GM21528 (cell line): ENCODE measurements at regions not wholly inside any gene's neighbourhood (a gene's known extent, or its start where the extent isn't known, plus 50 kb on each side); places are given as distances from the start of the nearest gene placed in this dataset.
"Not testable (repeated sequence)": the region's sequence is repeated elsewhere in the genome, so short reads cannot be mapped to it uniquely, and the experiment has no call there.

ENCODE experiments used
- ATAC-seq: cut with Tn5 transposase; IDR thresholded peaks from one replicate; pipeline ENCODE4 v1.9.1; 2021; ENCODE audit warnings: mild to moderate bottlenecking, moderate library complexity; ENCODE audit not compliant: unreplicated experiment, low FRiP score

DNA sequence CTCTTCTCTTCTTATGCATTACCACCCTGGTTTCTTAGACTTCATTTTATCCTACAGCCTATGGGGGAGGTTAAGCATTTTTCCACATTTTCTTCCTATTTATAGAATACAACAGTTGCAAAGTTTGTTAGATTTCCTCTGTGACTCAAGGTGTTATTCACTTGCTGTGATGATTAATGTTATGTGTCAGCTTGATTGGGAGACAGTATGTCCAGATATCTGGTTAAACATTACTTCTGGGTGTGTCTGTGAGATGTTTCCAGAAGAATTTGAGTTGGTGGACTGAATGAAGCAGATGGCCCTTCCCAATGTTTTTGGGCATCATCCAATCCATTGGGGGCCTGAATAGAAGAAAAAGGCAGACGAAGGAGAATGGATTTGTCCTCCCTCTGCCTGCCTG, 131.3 kb downstream of the C6orf118 start:
- ATAC-seq = no peak

DNA sequence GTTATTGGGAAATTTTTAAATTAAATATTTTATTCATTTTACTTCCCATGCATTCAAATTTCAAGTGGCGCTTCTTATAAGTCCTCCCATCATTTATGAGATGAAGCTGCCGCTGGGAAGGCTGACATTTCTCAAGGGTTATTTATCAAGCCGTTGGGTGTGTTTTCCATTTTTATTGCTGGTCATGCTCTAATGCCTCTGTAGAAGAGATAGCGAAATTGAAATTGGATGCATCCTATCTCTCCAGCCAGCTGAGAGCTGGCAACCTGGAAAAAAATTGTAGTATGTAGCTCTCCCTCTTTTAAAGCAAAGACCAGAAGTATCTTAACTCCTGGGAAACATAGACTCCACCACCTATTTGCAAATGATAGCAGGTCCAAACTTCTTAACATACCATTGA, 135.9 kb downstream of the C6orf118 start:
- no peak for ATAC-seq

DNA sequence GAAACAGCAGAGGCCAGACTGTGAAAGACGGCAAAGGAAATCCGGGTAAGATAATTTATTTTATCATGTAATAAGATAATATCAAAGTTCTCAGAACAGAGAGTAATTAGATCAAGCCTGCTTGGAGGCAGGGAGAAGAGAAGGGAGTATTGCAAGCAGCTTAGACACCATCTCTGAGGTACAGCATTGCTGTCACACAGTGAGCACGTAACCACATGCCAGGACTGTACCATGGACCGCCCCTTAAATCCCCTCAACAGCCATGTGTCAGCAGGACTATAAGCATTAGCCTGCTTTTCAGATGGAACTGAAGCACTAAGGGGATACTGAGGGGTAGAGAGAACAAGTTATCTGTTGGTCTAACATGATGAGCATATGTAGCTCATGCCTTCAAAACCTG, 141.5 kb downstream of the C6orf118 start:
- ATAC-seq = no peak

DNA sequence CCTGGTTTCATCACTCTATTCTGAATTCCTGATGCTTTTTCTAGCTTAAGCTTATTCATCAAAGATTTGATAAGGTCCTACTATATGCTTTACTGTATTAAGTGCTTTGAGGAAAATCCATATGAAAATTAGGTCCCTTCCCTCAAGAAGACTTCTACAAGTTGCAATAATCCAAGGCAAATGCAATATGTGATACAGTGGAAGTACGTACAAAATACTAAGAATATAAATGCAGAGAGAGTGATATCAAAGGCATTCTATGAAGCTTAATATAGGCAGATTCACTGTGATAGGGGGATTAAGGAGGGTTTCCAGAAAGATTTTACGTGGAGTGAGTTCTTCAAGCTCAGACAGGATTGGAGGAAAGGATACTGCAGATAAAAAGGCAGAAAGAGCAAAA, 142.1 kb downstream of the C6orf118 start:
- no peak for ATAC-seq

DNA sequence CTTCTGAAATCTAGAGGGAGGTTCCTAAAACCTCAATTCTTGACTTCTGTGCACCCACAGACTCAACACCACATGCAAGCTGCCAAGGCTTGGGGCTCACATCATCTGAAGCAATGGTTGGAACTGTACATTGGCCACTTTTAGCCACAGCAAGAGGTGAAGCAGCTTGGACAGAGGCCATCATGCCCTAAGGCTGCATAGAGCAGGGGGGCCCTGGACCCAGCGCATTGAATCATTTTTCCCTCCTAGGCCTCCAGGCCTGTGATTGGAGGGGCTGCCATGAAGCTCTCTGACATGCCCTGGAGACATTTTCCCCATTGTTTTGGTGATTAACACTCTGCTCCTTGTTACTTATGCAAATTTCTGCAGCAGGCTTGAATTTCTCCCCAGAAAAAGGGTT, 145.9 kb downstream of the C6orf118 start:
- no peak for ATAC-seq

DNA sequence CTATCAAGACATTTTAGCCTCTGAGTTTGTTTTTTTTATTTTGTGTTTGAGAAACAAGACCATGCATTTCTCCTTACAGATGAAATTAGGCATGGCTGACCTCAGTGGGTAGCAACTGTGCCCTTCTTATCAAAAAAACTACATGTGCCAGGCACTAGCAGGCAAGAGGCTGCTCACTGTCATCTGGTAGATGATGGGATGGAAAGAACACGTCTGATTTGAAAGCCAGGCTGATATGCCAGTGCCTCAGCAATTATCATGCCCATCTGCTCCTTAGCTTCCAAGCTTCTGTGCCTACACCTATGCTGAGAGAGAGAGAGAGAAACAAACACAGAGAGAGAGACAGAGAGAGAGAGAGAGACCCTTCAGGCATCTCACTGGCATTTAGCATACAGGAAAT, 149.9 kb downstream of the C6orf118 start:
- ATAC-seq = no peak

DNA sequence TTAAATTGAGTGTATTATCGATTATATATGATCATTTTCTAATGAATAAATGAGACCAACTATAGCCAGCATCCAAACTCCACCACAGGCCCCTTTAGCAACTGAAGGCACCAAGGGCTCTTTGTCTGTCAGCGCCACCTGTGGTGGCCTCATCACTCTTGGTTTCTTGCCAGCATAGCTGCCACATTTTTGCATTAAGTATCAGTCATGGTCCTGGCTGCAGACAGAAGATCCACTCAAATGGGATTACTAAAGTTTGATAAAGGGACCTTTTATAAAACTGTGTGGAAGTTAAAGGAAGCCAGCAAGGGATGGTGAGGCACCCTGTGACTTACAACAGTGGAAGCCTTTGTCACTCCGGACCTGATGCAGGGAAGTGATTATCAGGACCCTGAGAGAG, 162.9 kb downstream of the C6orf118 start:
- ATAC-seq = no peak

DNA sequence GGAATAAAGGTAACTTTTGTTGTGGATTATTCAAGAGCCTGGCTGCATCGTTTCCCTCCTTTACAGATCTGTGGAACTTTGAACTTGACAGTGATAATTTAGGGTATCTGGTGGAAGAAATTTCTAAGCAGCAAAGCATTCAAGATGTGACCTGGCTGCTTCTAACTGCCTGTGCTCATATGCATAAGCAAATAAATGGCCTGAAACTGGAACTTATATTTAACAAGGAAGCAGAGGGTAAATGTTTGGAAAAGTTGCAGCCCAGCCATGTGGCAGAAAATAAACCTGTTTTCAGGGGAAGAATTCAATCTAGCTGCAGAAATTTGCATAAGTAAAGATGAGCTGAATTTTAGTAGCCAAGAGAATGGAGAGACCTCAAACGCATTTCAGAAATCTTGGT, 173.5 kb downstream of the C6orf118 start:
- no peak for ATAC-seq

DNA sequence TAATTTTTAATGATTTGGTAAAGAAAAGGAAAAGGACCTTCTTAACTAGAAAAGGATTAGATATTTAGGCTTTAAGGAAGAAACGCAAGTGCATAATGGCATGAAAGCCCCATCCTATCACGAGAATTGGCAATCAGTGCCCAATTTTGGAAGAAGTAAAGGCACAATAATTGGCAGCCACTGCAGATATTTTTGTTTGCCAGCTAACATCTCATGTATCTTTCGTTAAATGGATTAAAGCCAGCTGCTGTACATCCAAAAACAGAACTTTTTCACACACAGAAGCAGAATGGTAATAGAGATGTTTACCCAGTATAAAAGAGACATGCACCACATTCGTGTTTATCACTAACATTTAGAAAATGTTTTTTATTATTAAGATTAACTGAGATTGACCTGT, 180.3 kb downstream of the C6orf118 start:
- ATAC-seq = no peak

DNA sequence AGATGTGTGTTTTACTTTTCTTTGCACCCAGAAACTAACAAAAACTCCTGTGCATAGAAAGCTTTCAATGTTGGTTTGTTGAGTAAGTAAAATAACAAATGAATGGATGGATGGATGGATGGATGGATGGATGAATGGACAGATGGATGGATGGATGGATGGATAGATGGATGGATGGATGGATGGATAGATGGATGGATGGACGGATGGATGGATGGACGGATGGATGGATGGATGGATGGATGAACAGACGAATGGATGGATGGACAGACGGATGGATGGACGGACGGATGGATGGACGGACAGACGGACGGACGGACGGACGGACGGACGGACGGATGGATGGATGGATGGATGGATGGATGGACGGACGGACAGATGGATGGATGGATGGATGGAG, 181.7 kb downstream of the C6orf118 start:
- not testable (repeated sequence) for ATAC-seq

DNA sequence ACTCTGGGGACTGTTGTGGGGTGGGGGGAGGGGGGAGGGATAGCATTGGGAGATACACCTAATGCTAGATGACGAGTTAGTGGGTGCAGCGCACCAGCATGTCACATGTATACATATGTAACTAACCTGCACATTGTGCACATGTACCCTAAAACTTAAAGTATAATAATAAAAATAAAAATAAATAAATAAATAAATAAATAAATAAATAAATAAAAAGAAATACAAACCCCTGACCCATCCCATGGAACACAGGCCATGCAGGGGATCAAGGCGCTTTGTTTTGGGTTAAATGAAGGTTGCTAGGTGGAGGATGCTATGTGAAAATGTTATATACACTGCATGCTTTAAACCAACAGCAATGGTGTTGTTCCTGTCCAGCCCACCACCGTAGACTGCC, 184.7 kb downstream of the C6orf118 start:
- not testable (repeated sequence) for ATAC-seq

DNA sequence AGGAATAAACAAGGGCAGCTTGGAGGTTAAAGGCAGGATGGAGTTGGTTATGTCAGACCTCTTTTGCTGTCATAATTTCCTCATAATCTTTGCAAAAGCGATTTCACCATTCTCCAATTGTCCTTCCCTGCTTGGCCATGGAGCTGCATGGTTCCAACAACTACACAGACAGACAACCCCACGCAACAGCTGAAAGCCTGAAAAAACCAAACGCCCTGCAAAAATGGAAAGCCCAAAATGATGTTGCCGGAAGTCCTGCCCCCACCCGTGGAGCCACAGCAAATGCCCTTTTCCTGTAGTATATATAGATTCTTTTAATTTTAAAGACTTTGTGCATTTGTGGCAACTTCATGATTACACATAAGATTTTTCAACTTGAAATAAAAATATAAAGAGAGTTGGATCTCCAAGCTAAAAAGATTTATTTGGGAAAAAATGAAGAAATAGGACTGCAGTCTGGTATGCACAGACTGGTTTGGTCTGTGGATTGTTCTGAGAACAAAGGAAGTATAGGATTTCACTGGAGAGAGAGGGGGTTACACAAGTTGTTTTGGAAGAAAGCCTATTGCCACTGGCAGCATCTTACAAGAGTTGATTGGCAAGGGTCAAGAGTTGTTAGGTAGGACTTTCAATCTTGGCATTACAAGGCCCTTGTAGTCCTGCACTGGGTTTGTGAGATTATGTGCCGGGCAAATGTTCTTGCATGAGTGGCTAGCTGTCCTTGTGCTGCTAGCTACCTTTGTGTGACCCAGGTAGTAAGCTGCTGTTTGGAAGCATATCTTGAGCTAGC, 190.0 kb downstream of the C6orf118 start:
- ATAC-seq = no peak

DNA sequence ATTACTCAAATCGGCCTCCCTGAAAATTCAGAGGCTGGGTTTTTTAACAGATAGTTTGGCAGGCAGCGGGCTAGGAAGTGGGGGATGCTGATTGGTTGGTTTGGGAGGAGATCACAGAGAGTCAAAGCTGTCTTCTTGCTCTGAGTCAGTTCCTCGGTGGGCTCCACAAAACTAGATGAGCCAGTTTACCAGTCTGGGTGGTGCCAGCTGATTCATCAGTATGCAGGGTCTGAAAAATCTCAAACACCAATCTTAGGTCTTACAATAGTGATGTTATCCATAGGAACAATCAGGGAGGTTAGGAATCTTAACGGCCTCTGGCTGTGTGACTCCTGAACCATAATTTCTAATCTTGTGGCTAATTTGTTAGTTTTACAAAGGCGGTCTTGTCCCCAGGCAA, 190.7 kb downstream of the C6orf118 start:
- no peak for ATAC-seq

DNA sequence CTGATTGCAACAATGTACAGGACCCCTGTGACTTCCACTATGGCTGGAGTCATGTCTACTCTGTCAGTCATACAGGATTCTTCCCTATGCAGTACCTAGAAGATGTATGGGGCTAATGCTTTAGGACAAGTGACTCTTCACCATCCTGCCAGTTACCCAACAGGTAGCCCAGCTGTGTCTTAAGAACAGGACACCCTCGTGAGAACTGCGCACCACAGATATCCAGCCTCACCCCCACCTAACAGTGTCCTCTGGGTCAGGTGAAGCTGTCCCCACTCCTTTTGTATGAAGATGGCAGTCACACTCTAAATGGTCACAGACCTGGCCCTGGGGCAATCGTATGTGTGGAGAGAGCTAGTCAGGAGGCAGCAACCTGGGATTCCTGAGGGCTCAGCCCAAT, 191.6 kb downstream of the C6orf118 start:
- ATAC-seq = no peak

DNA sequence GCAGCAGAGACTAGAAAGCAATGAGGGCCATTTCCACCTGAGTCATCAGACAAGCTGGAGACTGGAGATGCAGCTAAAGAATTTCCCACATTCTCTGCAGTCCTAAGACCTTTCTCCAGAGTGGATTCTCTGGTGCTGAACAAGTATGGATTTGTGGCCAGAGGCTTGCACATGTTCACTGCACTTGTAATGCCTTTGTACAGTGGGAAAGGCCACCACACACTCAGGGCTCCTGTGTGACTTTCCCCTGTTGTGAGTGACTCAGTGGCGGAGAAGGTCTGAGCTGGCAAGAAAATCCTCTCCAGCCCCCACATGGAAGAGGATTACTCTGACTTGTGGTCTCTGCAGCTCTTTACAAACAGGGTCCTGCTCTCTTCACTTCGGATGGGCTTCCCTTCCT, 192.3 kb downstream of the C6orf118 start:
- no peak for ATAC-seq

DNA sequence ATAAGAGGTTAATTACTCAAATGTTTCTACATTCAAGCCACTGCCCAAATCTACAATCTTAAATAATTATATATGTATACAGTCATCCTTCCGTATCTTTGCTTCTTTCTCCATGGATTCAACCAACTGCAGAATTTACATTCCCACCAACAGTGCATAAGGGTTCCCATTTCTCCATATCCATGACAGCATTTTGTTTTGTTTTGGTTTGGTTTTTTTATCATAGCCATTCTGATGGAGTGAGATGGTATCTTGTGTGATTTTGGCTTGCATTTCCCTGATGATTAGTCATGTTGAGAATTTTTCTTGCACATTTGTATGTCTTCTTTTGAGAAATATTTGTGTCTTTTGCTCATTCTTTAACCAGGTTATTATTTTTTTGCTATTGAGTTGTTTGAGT, 198.5 kb downstream of the C6orf118 start:
- no peak for ATAC-seq

DNA sequence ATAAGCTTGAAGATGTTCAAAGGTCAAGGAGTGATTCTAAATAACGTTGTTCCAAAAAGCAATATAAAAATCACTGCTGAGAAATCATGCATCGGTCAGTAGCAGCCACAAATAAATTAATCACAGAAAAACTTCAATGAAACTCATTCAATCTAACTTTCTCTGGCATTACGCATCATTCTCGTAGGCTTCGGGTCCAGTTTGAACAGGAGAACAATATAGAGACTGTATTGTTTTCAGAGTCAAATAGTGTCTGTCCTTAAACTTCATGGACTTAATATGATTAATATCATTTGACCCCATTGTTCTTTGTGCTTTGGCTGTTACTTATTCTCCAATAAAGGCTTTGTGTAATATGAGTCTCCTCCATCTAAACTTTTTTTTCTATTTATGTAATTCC, 200.4 kb downstream of the C6orf118 start:
- no peak for ATAC-seq

DNA sequence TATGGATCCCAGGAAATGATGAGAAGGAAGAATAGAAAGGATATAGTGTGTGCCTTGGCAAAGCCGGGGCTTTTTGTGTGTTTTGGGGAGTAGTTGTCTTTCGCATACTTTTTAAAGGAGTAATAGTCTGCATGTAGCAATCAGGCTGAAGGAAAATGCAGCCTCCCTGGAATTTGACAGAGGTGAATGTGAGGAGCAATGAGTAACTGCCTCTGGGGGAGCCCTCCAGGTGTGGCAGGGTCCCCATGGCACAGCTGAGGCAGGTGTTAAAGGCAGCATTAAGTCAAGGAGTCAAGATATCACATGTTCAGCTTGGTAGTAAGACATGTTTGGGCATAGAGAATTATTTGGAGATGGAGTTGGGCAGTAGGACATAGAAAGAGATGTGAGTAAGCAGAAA, 203.1 kb downstream of the C6orf118 start:
- ATAC-seq = no peak

DNA sequence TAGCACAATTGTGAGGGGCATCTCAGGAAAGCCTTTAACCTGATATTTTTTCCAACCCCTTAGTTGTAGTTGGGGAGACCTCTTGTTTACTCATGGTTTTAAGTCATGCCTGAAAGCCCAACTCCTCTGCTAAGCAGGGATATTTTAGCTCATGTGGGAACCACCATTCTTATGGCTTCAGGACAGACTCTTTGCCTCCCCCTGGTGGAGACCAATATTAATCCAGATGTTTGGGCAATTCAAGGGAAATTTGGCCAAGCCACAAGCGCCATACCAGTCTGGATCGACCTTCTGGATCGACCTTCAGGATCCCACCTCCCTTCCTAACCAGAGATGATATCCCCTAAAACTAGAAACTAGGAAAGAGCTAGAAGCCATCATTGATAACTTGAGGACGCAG, 211.2 kb downstream of the C6orf118 start:
- ATAC-seq = no peak

DNA sequence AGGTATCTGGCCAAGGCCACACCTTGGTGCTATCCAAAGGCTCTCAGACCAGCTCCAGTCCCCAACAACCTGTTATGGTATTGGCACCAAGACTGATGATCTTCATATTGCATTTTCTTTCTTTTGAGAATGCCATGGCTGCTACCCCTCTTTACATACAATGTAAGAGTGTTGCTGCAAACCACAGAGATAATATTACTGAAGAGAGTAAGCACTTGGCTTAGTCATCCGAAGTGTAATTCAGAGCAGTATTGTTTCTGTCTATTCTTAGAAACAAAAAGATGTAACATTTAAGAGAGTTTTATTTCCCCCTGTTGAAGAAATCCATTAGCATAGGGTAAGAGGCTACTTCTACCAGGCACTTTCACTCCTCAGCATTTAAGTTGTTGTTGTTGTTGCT, 212.5 kb downstream of the C6orf118 start:
- ATAC-seq = no peak

DNA sequence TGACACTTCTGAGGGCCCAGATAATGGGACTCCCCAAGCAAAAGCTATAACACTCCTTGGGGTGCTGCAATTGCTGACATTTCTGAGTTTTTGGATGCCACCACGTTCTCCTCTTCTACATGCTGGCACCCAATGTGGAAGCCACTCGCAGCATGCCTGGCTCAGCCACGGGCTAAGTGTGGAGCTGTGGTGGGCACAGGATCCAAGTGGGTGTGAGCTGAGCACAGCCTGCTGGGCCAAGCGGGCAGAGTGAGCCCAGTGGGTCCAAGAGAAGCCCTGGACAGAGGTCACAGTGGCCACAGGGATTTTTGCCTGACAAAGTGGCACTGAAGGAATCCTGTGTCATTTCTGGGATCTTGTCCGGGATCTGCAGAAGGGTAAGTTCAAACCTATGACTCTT, 213.2 kb downstream of the C6orf118 start:
- no peak for ATAC-seq

DNA sequence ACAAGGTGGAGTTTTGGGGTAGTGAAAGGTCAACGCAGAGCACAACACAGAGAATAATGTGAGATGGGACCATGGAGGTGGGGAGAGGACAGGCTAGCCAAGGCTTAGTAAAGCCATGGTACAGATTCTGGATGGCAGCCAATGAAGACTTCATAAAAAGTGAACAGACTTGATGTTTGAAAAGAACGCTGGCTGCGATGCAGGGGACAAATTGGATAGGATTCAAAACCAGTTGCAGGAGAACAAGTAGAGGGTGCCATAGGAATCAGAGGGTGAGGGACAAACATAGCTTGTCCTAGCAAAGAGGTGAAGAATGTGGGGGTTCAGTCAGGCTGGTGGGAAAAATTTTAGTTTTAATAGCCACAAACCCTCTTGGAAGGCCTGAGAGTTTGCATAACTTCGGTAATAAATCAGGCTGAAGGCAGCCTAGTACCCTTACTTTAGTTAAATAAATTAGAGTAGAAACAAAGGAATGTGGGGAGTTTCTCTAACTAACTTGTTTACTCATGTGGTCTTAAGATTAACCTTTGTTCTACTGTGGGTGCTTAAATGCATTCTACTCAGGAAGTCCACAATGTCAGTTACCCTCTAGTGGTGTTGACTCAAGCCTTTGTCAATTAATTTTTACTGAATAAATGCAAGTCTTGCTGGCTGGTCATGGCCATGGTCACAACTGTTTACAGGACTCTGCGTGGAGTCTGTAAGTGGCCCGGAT, 216.4 kb downstream of the C6orf118 start:
- no peak for ATAC-seq
